Astrocyte (in vitro differentiated cells and primary cell): ENCODE measurements at regions not wholly inside any gene's neighbourhood (a gene's known extent, or its start where the extent isn't known, plus 50 kb on each side); places are given as distances from the start of the nearest gene placed in this dataset.
A peak's percentile ranks its signal among the peaks of the same experiment; 100 is the strongest.

Experiments
- DNase-seq: peaks from one replicate; pipeline ENCODE4 v3.0.0-alpha.2; 2010; ENCODE audit warnings: low read depth
- FAIRE-seq: peaks from 2 replicates; lab custom pipeline; 2011; peaks lifted over from hg19 to GRCh38; lab: Jason Lieb, UNC
- H2AFZ ChIP-seq: 2 replicates; pipeline ENCODE4 v1.6.0; 2012; ENCODE audit warnings: low read depth, low read length, inconsistent platforms
- H3K27ac ChIP-seq: 2 replicates; pipeline ENCODE4 v1.5.1; 2011; ENCODE audit warnings: low read depth, low read length, inconsistent platforms
- H3K27me3 ChIP-seq: 2 replicates; pipeline ENCODE4 v1.6.0; 2011; ENCODE audit warnings: low read length, inconsistent platforms; ENCODE audit not compliant: insufficient read depth
- H3K36me3 ChIP-seq: 2 replicates; pipeline ENCODE4 v1.5.1; 2011; ENCODE audit warnings: low read length, inconsistent platforms; ENCODE audit not compliant: insufficient read depth
- H3K4me1 ChIP-seq: 2 replicates; pipeline ENCODE4 v1.5.1; 2011; ENCODE audit warnings: low read length, inconsistent platforms; ENCODE audit not compliant: insufficient read depth
- H3K4me2 ChIP-seq: 2 replicates; pipeline ENCODE4 v1.6.0; 2012; ENCODE audit warnings: low read length, inconsistent platforms
- H3K4me3 ChIP-seq: 2 replicates; pipeline ENCODE4 v1.5.1; 2011; ENCODE audit warnings: low read depth, mild to moderate bottlenecking, low read length, inconsistent platforms; ENCODE audit not compliant: insufficient read depth
- H3K79me2 ChIP-seq: 2 replicates; pipeline ENCODE4 v1.6.0; 2012; ENCODE audit warnings: mild to moderate bottlenecking, low read length, inconsistent platforms; ENCODE audit not compliant: insufficient read depth
- H3K9ac ChIP-seq: 2 replicates; pipeline ENCODE4 v1.6.0; 2012; ENCODE audit warnings: mild to moderate bottlenecking, low read length, inconsistent platforms
- H3K9me3 ChIP-seq: 2 replicates; pipeline ENCODE4 v1.5.1; 2012; ENCODE audit warnings: low read depth, mild to moderate bottlenecking, low read length, inconsistent platforms; ENCODE audit not compliant: insufficient read depth
- H4K20me1 ChIP-seq: 2 replicates; pipeline ENCODE4 v1.6.0; 2012; ENCODE audit warnings: low read length, inconsistent platforms; ENCODE audit not compliant: insufficient read depth
- H3K27ac Mint-ChIP-seq: one replicate; pipeline ENCODE4 v1.8.0; 2021; ENCODE audit warnings: mild to moderate bottlenecking, mixed read lengths; ENCODE audit not compliant: unreplicated experiment
- H3K27me3 Mint-ChIP-seq: one replicate; pipeline ENCODE4 v1.8.0; 2021; ENCODE audit warnings: low read depth, mixed read lengths; ENCODE audit not compliant: unreplicated experiment
- H3K36me3 Mint-ChIP-seq: one replicate; pipeline ENCODE4 v1.8.0; 2021; ENCODE audit warnings: low read depth, mixed read lengths; ENCODE audit not compliant: unreplicated experiment
- H3K4me1 Mint-ChIP-seq: one replicate; pipeline ENCODE4 v1.8.0; 2021; ENCODE audit warnings: low read depth, mixed read lengths; ENCODE audit not compliant: unreplicated experiment
- H3K4me3 Mint-ChIP-seq: one replicate; pipeline ENCODE4 v1.8.0; 2021; ENCODE audit warnings: mild to moderate bottlenecking, moderate library complexity, mixed read lengths; ENCODE audit not compliant: unreplicated experiment
- H3K9me3 Mint-ChIP-seq: one replicate; pipeline ENCODE4 v1.8.0; 2021; ENCODE audit warnings: mild to moderate bottlenecking, mixed read lengths; ENCODE audit not compliant: unreplicated experiment
- EZH2 ChIP-seq: IDR thresholded peaks from 2 replicates; pipeline ENCODE4 v1.6.1; 2012; ENCODE audit warnings: mild to moderate bottlenecking, low read length, inconsistent platforms; ENCODE audit not compliant: insufficient read depth
- TF ChIP-seq, protein P1 (sequence below): IDR thresholded peaks from 2 replicates; pipeline ENCODE4 v1.5.1; 2011; ENCODE audit warnings: low read depth, mild to moderate bottlenecking, inconsistent platforms, low read length, moderate library complexity; ENCODE audit not compliant: insufficient read depth

DNA sequence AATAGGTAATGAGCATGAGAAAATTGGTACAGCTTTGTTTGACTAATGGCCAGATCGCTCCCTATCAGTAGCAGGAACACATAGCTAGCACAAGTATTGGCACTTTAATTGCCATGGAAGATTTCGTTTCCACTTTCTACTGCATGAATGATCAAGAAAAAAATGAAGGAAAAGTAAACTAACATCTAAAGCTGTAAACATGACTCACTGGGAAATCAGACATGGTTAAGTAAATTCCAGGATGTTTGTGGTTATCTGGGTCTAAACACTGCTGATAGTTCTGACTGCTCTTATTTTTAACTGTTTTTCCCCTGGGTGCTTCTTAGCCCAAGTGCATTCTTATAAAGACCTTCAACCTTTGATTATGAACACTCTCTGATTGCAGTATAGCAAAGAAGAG lies 388.9 kb downstream of the NR2F1-AS1 start:
- DNase-seq (peak; percentile 98), FAIRE-seq (peak; percentile 95)
- H3K9ac ChIP-seq, result peak overlapping the region; percentile 42
- no peak overlapping the region for H3K4me3 ChIP-seq
- peaks cover 47% of the 10 kb centered on the region for H3K4me1 ChIP-seq
- H3K27me3 Mint-ChIP-seq, result no peaks in the 10 kb centered on the region
- peak overlapping the region; percentile 71 for H3K27ac ChIP-seq
- no peak overlapping the region for H2AFZ ChIP-seq
- no peaks in the 10 kb centered on the region for H3K9me3 ChIP-seq
- no peaks in the 10 kb centered on the region for H3K27me3 ChIP-seq
- H3K27ac Mint-ChIP-seq, result peak overlapping the region; percentile 93
- H3K36me3 ChIP-seq, result no peaks in the 10 kb centered on the region
- TF ChIP-seq, protein P1, sequence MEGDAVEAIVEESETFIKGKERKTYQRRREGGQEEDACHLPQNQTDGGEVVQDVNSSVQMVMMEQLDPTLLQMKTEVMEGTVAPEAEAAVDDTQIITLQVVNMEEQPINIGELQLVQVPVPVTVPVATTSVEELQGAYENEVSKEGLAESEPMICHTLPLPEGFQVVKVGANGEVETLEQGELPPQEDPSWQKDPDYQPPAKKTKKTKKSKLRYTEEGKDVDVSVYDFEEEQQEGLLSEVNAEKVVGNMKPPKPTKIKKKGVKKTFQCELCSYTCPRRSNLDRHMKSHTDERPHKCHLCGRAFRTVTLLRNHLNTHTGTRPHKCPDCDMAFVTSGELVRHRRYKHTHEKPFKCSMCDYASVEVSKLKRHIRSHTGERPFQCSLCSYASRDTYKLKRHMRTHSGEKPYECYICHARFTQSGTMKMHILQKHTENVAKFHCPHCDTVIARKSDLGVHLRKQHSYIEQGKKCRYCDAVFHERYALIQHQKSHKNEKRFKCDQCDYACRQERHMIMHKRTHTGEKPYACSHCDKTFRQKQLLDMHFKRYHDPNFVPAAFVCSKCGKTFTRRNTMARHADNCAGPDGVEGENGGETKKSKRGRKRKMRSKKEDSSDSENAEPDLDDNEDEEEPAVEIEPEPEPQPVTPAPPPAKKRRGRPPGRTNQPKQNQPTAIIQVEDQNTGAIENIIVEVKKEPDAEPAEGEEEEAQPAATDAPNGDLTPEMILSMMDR, result no peak
- TF ChIP-seq EZH2, result no peak
- no peaks in the 10 kb centered on the region for H3K79me2 ChIP-seq
- H3K36me3 Mint-ChIP-seq, result no peaks in the 10 kb centered on the region
- H3K4me1 Mint-ChIP-seq, result peaks cover 52% of the 10 kb centered on the region
- peak overlapping the region; percentile 70 for H3K4me2 ChIP-seq
- H4K20me1 ChIP-seq, result no peaks in the 10 kb centered on the region
- H3K9me3 Mint-ChIP-seq, result no peaks in the 10 kb centered on the region
- H3K4me3 Mint-ChIP-seq, result no peak overlapping the region

DNA sequence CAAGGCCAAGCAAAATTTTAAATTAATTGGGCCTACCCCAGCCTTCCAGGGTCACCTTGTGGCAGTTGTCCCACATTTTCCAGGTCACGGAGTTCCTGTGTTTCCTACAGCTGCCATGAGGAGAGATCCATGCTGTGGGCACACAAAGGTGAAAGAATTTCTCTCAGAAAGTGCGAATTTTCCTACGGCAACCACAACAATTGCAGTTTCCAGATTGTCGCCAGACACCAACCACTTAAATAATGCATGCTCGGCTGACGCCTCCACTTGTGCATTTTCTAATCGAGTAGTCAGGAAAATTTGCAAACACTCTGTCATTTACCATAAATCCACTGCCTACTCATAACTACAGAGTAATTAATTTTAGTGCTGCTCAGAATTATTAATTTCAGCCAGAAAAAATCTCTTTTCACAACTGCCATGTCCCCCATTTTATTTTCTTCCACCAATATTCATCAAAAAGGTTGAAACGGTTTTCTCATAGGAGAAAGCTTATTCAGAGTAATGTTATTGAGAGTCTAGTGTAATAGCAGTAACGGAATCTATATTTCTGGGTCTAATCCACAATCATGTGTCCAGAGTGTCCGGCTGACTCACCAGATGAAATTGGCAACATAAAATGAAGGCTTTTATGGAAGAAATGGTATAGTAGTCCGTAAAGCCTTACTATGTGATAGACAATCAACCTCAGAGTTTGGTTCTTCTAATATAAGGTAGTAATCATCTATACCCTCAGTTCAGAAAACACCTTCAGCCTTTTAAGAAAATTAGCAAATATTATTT lies 389.8 kb downstream of the NR2F1-AS1 start:
- Histone ChIP-seq H2AFZ (no peak overlapping the region), H3K4me1 (peaks cover 52% of the 10 kb centered on the region), H3K27me3 (no peaks in the 10 kb centered on the region), H3K27ac (peak overlapping the region; percentile 71), H3K9ac (peak overlapping the region; percentile 42), H3K79me2 (no peaks in the 10 kb centered on the region), H3K36me3 (no peaks in the 10 kb centered on the region), H4K20me1 (no peaks in the 10 kb centered on the region), H3K4me2 (peak overlapping the region; percentile 70), H3K9me3 (no peaks in the 10 kb centered on the region), H3K4me3 (no peak overlapping the region)
- DNase-seq (peak; percentile 62), FAIRE-seq (no peak)
- no peaks in the 10 kb centered on the region for H3K27me3 Mint-ChIP-seq
- H3K36me3 Mint-ChIP-seq, result no peaks in the 10 kb centered on the region
- H3K27ac Mint-ChIP-seq, result peak overlapping the region; percentile 93
- no peak for TF ChIP-seq EZH2
- TF ChIP-seq, protein P1, result no peak
- H3K4me3 Mint-ChIP-seq, result no peak overlapping the region
- peaks cover 55% of the 10 kb centered on the region for H3K4me1 Mint-ChIP-seq
- no peaks in the 10 kb centered on the region for H3K9me3 Mint-ChIP-seq

DNA sequence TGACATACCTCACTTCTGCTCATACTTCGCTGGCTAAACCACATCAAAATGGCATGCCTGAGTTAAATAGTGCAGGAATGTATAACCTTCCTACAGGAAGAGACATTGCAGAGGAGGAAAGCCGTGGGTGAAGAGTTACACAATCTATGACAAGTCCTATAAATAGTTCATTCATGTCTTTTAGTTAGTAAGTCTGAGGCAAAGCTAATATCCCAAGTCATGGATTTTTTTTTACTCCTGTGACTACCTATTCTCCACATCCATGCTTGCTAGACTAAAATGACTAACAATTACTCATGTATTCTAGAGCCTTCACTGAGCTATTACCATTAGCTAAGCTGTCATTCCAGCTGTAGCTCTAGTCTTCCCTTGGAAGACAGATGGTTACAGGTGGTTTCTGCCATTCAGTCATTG lies 391.3 kb downstream of the NR2F1-AS1 start:
- Histone ChIP-seq H4K20me1 (no peaks in the 10 kb centered on the region), H3K4me3 (no peak overlapping the region), H3K79me2 (no peaks in the 10 kb centered on the region), H3K9ac (peak overlapping the region; percentile 51), H3K27ac (peak overlapping the region; percentile 84), H3K4me2 (peak overlapping the region; percentile 69), H3K36me3 (no peaks in the 10 kb centered on the region), H2AFZ (no peak overlapping the region), H3K27me3 (no peaks in the 10 kb centered on the region), H3K9me3 (no peaks in the 10 kb centered on the region), H3K4me1 (peaks cover 57% of the 10 kb centered on the region)
- no peak for TF ChIP-seq EZH2
- TF ChIP-seq, protein P1, result no peak
- Mint-ChIP-seq H3K27me3 (no peaks in the 10 kb centered on the region), H3K9me3 (no peaks in the 10 kb centered on the region), H3K36me3 (no peaks in the 10 kb centered on the region), H3K27ac (peak overlapping the region; percentile 84), H3K4me3 (no peak overlapping the region), H3K4me1 (peaks cover 62% of the 10 kb centered on the region)
- peak; percentile 100 for FAIRE-seq
- peak; percentile 100 for DNase-seq
